Ishikawa (cell line): ENCODE measurements at regions not wholly inside any gene's neighbourhood (a gene's known extent, or its start where the extent isn't known, plus 50 kb on each side); places are given as distances from the start of the nearest gene placed in this dataset.

Experiments used
- CEBPB ChIP-seq: IDR thresholded peaks from 2 replicates; pipeline ENCODE4 v1.6.1; 2012
- CREB1 ChIP-seq: IDR thresholded peaks from 2 replicates; pipeline ENCODE4 v1.6.1; 2012; ENCODE audit warnings: low read depth
- EGR1 ChIP-seq: IDR thresholded peaks from 2 replicates; pipeline ENCODE4 v1.6.1; 2012
- EP300 ChIP-seq: IDR thresholded peaks from 2 replicates; pipeline ENCODE4 v1.6.1; 2012; ENCODE audit warnings: borderline replicate concordance
- FOXM1 ChIP-seq: IDR thresholded peaks from 2 replicates; pipeline ENCODE4 v1.6.1; 2012; ENCODE audit warnings: low read depth, borderline replicate concordance
- MAX ChIP-seq: IDR thresholded peaks from 2 replicates; pipeline ENCODE4 v1.6.1; 2012
- NFIC ChIP-seq: IDR thresholded peaks from 2 replicates; pipeline ENCODE4 v1.6.1; 2012
- RAD21 ChIP-seq: IDR thresholded peaks from 2 replicates; pipeline ENCODE4 v1.6.1; 2012; ENCODE audit warnings: low read depth
- REST ChIP-seq: IDR thresholded peaks from 2 replicates; pipeline ENCODE4 v1.6.1; 2012; ENCODE audit warnings: low read depth, mild to moderate bottlenecking
- TAF1 ChIP-seq: IDR thresholded peaks from 2 replicates; pipeline ENCODE4 v1.6.1; 2012; ENCODE audit warnings: low read depth, mild to moderate bottlenecking
- TCF12 ChIP-seq: IDR thresholded peaks from 2 replicates; pipeline ENCODE4 v1.6.1; 2012; ENCODE audit warnings: low read depth
- TEAD4 ChIP-seq: IDR thresholded peaks from 2 replicates; pipeline ENCODE4 v1.6.1; 2012
- USF1 ChIP-seq: IDR thresholded peaks from 2 replicates; pipeline ENCODE4 v1.6.1; 2012
- YY1 ChIP-seq: IDR thresholded peaks from 2 replicates; pipeline ENCODE4 v1.6.1; 2012; ENCODE audit warnings: low read depth
- ZBTB7A ChIP-seq: IDR thresholded peaks from 2 replicates; pipeline ENCODE4 v1.6.1; 2012; ENCODE audit warnings: low read depth

- TF ChIP-seq EGR1 (no peak), RAD21 (no peak), TEAD4 (no peak), REST (no peak), CREB1 (no peak), FOXM1 (no peak), CEBPB (no peak)
Observed at GRCh38 chr2:239629926-239630617, 229.3 kb upstream of the HDAC4 start.

- TF ChIP-seq NFIC: no peak
- no peak for TF ChIP-seq REST
- no peak for TF ChIP-seq TEAD4
- TF ChIP-seq TAF1: no peak
- no peak for TF ChIP-seq MAX
- TF ChIP-seq CREB1: no peak
- no peak for TF ChIP-seq TCF12
- TF ChIP-seq EP300: no peak
- TF ChIP-seq CEBPB: no peak
- no peak for TF ChIP-seq USF1
Observed at GRCh38 chr2:239626961-239627592, 226.3 kb upstream of the HDAC4 start.

GRCh38 chr2:239625971-239626734 lies 225.3 kb upstream of the HDAC4 start:
- TF ChIP-seq NFIC (no peak), YY1 (no peak), FOXM1 (no peak), CREB1 (no peak), ZBTB7A (no peak), RAD21 (no peak), TEAD4 (no peak), EP300 (no peak), USF1 (no peak), CEBPB (no peak), EGR1 (no peak), TAF1 (no peak), REST (no peak), MAX (no peak), TCF12 (no peak)

GRCh38 chr2:239625156-239625845 lies 224.5 kb upstream of the HDAC4 start:
- TF ChIP-seq CREB1 (no peak), MAX (no peak), EGR1 (no peak), TCF12 (no peak), TAF1 (no peak), FOXM1 (no peak), RAD21 (no peak), TEAD4 (no peak), YY1 (no peak), ZBTB7A (no peak), USF1 (no peak), EP300 (no peak), REST (no peak), CEBPB (no peak), NFIC (no peak)
